ENCODE measurements at regions not wholly inside any gene's neighbourhood (a gene's known extent, or its start where the extent isn't known, plus 50 kb on each side); places are given as distances from the start of the nearest gene placed in this dataset.

GRCh38 chr18:32840962-32841361 lies 68.1 kb upstream of the KLHL14 start:
- no peak for TF ChIP-seq EZH2 (IDR thresholded peaks at IDR 0.05; ENCODE audit: borderline replicate concordance, insufficient read depth, low read length, poor library complexity, severe bottlenecking)
- TF ChIP-seq RAD21 (conservative IDR thresholded peaks at IDR 0.05) = no peak
- TF ChIP-seq MXI1 (conservative IDR thresholded peaks at IDR 0.05; ENCODE audit: poor library complexity, severe bottlenecking) = no peak
- TF ChIP-seq SMC3 (conservative IDR thresholded peaks at IDR 0.05; ENCODE audit: poor library complexity) = no peak
- TF ChIP-seq, protein P1, sequence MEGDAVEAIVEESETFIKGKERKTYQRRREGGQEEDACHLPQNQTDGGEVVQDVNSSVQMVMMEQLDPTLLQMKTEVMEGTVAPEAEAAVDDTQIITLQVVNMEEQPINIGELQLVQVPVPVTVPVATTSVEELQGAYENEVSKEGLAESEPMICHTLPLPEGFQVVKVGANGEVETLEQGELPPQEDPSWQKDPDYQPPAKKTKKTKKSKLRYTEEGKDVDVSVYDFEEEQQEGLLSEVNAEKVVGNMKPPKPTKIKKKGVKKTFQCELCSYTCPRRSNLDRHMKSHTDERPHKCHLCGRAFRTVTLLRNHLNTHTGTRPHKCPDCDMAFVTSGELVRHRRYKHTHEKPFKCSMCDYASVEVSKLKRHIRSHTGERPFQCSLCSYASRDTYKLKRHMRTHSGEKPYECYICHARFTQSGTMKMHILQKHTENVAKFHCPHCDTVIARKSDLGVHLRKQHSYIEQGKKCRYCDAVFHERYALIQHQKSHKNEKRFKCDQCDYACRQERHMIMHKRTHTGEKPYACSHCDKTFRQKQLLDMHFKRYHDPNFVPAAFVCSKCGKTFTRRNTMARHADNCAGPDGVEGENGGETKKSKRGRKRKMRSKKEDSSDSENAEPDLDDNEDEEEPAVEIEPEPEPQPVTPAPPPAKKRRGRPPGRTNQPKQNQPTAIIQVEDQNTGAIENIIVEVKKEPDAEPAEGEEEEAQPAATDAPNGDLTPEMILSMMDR (IDR thresholded peaks at IDR 0.05; ENCODE audit: poor library complexity, severe bottlenecking) = no peak
- no peak for TF ChIP-seq POLR2AphosphoS5 (IDR thresholded peaks at IDR 0.05)
- no peak for TF ChIP-seq REST (IDR thresholded peaks at IDR 0.05; ENCODE audit: borderline replicate concordance)
